ENCODE measurements at regions not wholly inside any gene's neighbourhood (a gene's known extent, or its start where the extent isn't known, plus 50 kb on each side); places are given as distances from the start of the nearest gene placed in this dataset.

- no peak overlapping the region for H3K27ac ChIP-seq (ENCODE audit: insufficient read depth, low read length)
- no peak overlapping the region for H3K4me2 ChIP-seq (ENCODE audit: extremely low read depth, insufficient read depth, low read length)
- DNase-seq (ENCODE audit: low read depth in 2 of 2), result peak in 1 of 2 donors; percentile 83
- H3K36me3 ChIP-seq (ENCODE audit: control insufficient read depth, insufficient read depth, low read length), result no peaks in the 10 kb centered on the region
- H4K20me1 ChIP-seq (ENCODE audit: control insufficient read depth, extremely low read depth, insufficient read depth, low read length), result no peaks in the 10 kb centered on the region
- no peaks in the 10 kb centered on the region for H3K4me1 ChIP-seq (ENCODE audit: control insufficient read depth, extremely low read depth, insufficient read depth, low read length)
- no peaks in the 10 kb centered on the region for H3K79me2 ChIP-seq (ENCODE audit: control insufficient read depth, insufficient read depth, low read length)
- H3K9ac ChIP-seq (ENCODE audit: insufficient read depth, low read length), result no peak overlapping the region
- no peak for TF ChIP-seq EZH2 (IDR thresholded peaks at IDR 0.05; ENCODE audit: low read length, missing control alignments)
- no peak for TF ChIP-seq CTCF (conservative IDR thresholded peaks at IDR 0.05 in 1 of 2, IDR thresholded peaks at IDR 0.05 in 1 of 2; ENCODE audit: low read depth in 1 of 2, low read length in 2 of 2)
- H3K9me3 ChIP-seq (ENCODE audit: control insufficient read depth, insufficient read depth, low read depth, low read length), result no peaks in the 10 kb centered on the region
- H3K27me3 ChIP-seq (ENCODE audit: control insufficient read depth, insufficient read depth, low read length), result no peaks in the 10 kb centered on the region
- no peak overlapping the region for H3K4me3 ChIP-seq (replicated peaks in 1 of 4; ENCODE audit: control extremely low read depth in 1 of 4, insufficient read depth in 1 of 4, low read depth in 3 of 4, low read length in 4 of 4)
- H2AFZ ChIP-seq (ENCODE audit: low read length), result no peak overlapping the region
Observed at GRCh38 chr5:13359344-13359743, 585.1 kb downstream of the DNAH5 start.

GRCh38 chr5:13358342-13358741 is 586.1 kb downstream of the DNAH5 start:
- Histone ChIP-seq H4K20me1 (ENCODE audit: control insufficient read depth, extremely low read depth, insufficient read depth, low read length) (no peaks in the 10 kb centered on the region), H3K4me3 (replicated peaks in 1 of 4; ENCODE audit: control extremely low read depth in 1 of 4, insufficient read depth in 1 of 4, low read depth in 3 of 4, low read length in 4 of 4) (no peak overlapping the region), H3K27me3 (ENCODE audit: control insufficient read depth, insufficient read depth, low read length) (no peaks in the 10 kb centered on the region), H3K4me2 (ENCODE audit: extremely low read depth, insufficient read depth, low read length) (no peak overlapping the region), H3K4me1 (ENCODE audit: control insufficient read depth, extremely low read depth, insufficient read depth, low read length) (no peaks in the 10 kb centered on the region), H3K36me3 (ENCODE audit: control insufficient read depth, insufficient read depth, low read length) (no peaks in the 10 kb centered on the region), H2AFZ (ENCODE audit: low read length) (no peak overlapping the region), H3K9ac (ENCODE audit: insufficient read depth, low read length) (no peak overlapping the region), H3K79me2 (ENCODE audit: control insufficient read depth, insufficient read depth, low read length) (no peaks in the 10 kb centered on the region), H3K27ac (ENCODE audit: insufficient read depth, low read length) (no peak overlapping the region), H3K9me3 (ENCODE audit: control insufficient read depth, insufficient read depth, low read depth, low read length) (no peaks in the 10 kb centered on the region)
- peak in 1 of 2 donors; percentile 20 for DNase-seq (ENCODE audit: low read depth in 2 of 2)
- no peak for TF ChIP-seq CTCF (conservative IDR thresholded peaks at IDR 0.05 in 1 of 2, IDR thresholded peaks at IDR 0.05 in 1 of 2; ENCODE audit: low read depth in 1 of 2, low read length in 2 of 2)

GRCh38 chr5:13357929-13358328 is 586.6 kb downstream of the DNAH5 start:
- no peaks in the 10 kb centered on the region for H3K4me1 ChIP-seq (ENCODE audit: control insufficient read depth, extremely low read depth, insufficient read depth, low read length)
- H2AFZ ChIP-seq (ENCODE audit: low read length), result no peak overlapping the region
- no peaks in the 10 kb centered on the region for H4K20me1 ChIP-seq (ENCODE audit: control insufficient read depth, extremely low read depth, insufficient read depth, low read length)
- no peaks in the 10 kb centered on the region for H3K27me3 ChIP-seq (ENCODE audit: control insufficient read depth, insufficient read depth, low read length)
- DNase-seq (ENCODE audit: low read depth in 2 of 2), result no peak
- H3K4me3 ChIP-seq (replicated peaks in 1 of 4; ENCODE audit: control extremely low read depth in 1 of 4, insufficient read depth in 1 of 4, low read depth in 3 of 4, low read length in 4 of 4), result no peak overlapping the region
- no peak overlapping the region for H3K9ac ChIP-seq (ENCODE audit: insufficient read depth, low read length)
- no peaks in the 10 kb centered on the region for H3K9me3 ChIP-seq (ENCODE audit: control insufficient read depth, insufficient read depth, low read depth, low read length)
- H3K4me2 ChIP-seq (ENCODE audit: extremely low read depth, insufficient read depth, low read length), result no peak overlapping the region
- H3K27ac ChIP-seq (ENCODE audit: insufficient read depth, low read length), result no peak overlapping the region
- no peaks in the 10 kb centered on the region for H3K79me2 ChIP-seq (ENCODE audit: control insufficient read depth, insufficient read depth, low read length)
- no peaks in the 10 kb centered on the region for H3K36me3 ChIP-seq (ENCODE audit: control insufficient read depth, insufficient read depth, low read length)
- TF ChIP-seq EZH2 (IDR thresholded peaks at IDR 0.05; ENCODE audit: low read length, missing control alignments) (no peak), CTCF (conservative IDR thresholded peaks at IDR 0.05 in 1 of 2, IDR thresholded peaks at IDR 0.05 in 1 of 2; ENCODE audit: low read depth in 1 of 2, low read length in 2 of 2) (no peak)

Measured in fibroblast of lung (primary cell).